GM21367 (cell line): ENCODE measurements at regions not wholly inside any gene's neighbourhood (a gene's known extent, or its start where the extent isn't known, plus 50 kb on each side); places are given as distances from the start of the nearest gene placed in this dataset.

Experiments used
- ATAC-seq: cut with Tn5 transposase; IDR thresholded peaks from one replicate; pipeline ENCODE4 v1.9.1; 2021; ENCODE audit not compliant: unreplicated experiment

DNA sequence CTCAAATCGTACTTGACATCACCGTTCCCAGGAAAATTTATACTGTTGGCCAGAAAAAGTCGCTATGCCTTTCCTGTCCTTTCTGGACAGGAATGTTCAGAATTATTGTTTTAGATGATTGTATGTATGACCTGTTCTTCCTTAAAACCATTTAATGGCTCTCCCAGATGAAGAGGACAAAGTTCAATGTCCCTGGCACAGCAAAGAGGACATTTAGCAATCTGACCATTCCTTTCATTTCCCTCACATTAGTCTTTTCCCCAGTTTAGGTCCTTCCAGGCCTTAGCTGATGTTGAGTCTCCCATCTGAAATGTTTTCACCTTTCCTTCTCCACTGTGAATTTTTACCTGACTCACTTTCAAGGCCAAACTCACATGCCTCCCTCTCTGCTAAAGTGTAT, 938.9 kb downstream of the CDH11 start:
- ATAC-seq = no peak

- no peak for ATAC-seq
Observed at GRCh38 chr16:64181271-64181925, 940.5 kb downstream of the CDH11 start.

DNA sequence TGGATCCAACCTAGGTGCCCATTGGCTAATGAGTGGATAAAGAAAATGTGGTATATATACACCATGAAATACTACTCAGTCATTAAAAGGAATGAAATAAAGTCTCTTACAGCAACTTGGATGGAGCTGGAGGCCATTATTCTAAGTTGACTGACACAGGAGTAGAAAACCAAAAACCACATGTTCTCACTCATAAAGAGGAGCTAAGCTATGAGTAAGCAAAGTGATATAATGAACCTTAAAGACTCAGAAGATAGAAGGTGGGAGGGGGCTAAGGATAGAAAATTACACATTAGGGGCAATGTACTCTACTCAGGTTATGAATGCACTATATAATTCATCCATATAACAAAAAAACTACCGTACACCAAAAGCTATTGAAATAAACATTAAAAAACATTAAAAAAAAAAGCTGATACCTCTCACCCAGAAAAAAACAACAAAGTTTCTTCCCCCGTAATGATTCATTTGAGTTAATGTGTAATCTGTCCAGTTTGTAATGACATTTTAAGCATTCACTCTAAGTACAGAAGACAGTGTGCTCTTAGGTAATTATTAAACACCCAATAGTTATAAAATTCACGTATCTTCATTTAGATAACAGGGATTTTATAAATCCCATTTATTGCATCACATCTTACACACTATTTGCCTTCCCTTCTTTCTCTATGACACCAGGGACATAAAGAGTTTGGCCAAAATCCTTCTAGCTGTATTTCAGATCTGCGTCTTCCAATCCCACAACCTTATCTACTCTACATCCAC, 941.5 kb downstream of the CDH11 start:
- no peak for ATAC-seq

- no peak for ATAC-seq
Observed at GRCh38 chr16:64174327-64174726, 947.5 kb downstream of the CDH11 start.

DNA sequence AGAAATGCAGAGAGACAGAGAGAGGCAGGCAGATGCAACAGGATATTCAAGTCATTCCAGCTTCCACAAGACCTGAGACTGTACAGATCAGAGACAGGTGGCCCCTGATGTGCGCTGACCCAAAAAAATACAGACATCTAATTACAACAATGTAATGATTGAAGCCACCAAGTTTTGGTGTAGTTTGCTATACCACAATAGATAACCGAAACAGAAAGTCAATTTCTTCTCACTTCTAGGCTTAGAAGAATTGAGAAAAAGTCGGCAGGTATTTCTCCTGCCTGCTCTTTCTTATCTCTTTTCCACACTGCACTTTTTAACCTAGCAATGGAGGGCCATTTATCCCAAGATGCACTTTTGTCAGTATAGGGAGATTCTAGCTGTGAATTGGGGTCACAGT, 949.2 kb downstream of the CDH11 start:
- ATAC-seq = no peak

GRCh38 chr16:64172226-64172625, 949.6 kb downstream of the CDH11 start:
- ATAC-seq = no peak

DNA sequence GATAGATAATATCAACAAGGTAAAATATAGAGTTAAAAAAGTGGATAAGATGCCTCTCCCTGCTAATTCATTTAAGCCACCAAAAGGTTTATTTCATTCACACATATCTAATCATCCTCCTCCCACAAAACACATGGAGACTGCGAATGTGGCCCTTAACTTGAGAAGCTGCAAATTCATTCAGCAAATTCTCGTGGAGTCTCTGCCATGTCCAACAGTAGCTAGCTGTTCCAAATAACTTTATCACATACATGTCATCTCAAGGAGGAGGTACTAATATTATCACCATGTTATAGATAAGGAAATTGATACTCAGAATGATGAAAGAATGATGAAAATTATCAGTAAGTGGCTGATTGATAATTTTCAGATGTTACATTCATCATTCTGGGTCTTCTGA, 950.2 kb downstream of the CDH11 start:
- no peak for ATAC-seq

DNA sequence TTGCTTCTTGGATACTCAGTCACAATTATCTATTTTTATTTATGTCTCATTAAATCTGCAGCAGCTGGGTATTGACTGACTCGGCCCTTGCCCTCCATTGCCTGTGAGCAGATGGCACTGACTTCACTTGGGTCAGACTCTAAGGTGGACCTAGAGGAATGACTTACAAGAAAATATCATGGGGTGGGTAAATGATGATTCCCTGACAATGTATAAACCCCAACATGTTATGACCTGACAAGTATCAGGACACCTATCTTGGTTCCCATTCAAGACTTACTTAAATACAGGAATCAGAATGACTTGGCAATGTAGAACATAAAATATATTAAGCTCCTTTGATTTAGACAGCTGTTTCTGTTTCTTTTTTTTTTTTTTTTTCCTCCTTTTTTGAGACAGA, 953.5 kb downstream of the CDH11 start:
- ATAC-seq = no peak

DNA sequence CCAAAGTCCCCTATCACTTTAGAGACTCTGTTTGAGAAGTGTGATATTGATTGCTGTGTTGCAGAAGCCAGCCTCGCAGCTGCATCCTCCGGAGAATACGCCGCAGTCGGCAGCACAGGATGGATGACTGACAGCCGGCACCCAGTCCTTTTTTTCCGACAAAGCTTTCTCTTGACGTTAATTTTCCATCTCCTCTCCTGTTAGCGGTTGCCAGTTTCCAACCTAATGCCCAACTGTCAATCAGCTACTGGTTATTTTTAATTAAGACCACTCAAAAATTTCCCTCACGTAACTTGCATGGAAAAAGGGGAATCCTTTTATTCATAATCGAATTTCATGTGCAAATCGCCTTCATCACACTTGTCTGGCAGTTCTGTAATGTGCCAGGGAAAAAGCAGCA, 953.9 kb downstream of the CDH11 start:
- no peak for ATAC-seq

DNA sequence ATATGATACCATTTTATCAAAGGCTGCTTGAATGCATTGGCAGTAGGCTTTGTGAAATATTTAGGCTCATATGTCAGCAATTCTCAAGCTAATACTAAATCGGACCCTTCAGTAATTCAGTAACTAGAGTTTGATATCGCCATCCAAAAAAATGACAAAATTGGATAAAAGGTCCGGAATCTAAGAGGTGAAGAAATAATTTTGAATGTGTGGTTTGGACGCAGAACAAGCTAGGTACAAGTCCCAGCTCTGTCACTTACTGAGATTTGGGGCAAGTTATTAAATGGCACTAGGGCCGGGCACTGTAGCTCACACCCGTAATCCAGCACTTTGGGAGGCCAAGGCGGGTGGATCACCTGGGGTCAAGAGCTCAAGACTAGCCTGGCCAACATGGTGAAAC, 956.5 kb downstream of the CDH11 start:
- no peak for ATAC-seq

DNA sequence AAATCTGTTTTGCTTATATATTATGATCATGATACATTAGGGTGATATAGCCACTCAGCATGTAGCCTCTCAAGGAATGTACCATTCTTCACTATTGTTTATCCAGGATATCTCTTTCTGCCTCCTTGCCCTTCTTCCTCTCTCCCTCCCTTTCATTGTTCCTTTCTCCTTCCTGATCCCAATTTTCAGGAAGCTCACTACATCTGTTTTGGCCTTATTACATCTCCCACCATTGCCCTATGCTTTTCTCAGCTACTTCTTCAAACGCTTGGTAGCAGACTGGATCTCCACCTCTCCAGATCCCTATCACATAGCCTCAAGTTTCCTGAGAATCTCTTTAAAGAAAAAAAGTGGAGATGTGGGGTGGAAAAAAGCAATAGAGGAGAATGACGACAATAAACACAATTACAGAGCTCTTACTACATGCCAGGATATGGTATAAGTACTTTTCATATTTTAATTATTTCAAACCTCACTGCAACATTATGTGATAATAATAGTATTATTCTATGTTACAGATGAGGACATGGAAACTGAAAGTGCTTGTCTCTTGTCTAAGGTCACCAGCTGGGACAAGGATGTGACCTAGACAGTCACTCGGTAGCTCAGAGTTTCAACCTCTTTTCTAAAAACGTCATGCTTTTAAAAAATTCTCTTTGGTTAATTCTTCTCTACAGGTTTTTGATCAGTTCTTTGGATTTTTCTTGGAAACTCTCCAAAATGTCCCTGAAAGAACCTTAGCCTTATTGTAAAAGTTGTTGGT, 959.1 kb downstream of the CDH11 start:
- ATAC-seq = no peak

GRCh38 chr16:64159976-64160375, 961.9 kb downstream of the CDH11 start:
- ATAC-seq = no peak

GRCh38 chr16:64158941-64159588, 962.8 kb downstream of the CDH11 start:
- no peak for ATAC-seq

GRCh38 chr16:64153718-64154117, 968.1 kb downstream of the CDH11 start:
- ATAC-seq = no peak

GRCh38 chr16:64151990-64152767, 969.7 kb downstream of the CDH11 start:
- no peak for ATAC-seq

- no peak for ATAC-seq
Observed at GRCh38 chr16:64150193-64150592, 971.7 kb downstream of the CDH11 start.

DNA sequence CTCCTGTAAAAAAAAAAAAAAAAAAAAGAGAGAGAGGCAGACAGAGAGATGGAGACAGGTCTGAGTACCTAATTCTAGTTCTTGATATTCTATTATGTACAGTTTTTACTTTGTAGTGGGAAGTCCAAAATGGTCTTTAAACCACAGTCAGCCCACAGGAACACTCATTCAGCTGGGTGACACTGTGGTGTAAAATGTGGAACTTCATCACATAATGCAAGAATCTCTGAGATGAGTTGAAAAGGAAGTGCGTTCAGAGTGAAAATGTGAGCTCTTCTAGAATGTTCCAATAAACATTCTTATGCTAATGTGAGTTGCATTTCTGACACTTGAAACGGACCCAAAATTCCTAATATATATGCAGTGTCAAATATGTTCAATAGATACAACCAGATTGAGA, 972.1 kb downstream of the CDH11 start:
- no peak for ATAC-seq

DNA sequence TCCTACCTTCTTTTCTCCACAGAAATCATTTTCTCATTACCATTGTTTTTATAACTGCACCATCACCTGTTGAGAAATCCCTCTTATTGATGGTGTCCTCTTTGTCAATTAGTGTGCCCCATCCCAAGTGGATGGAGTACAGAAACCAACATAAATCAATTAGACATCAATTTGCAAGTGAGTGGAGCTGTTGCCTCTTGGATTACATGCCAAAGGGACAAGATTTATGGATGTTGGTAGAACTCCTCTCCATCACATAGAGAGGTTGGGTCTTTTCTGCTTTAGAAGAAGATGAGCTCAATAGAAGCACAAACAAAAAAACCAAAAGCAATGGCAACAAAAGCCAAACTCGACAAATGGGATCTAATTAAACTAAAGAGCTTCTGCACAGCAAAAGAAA, 973.5 kb downstream of the CDH11 start:
- no peak for ATAC-seq

DNA sequence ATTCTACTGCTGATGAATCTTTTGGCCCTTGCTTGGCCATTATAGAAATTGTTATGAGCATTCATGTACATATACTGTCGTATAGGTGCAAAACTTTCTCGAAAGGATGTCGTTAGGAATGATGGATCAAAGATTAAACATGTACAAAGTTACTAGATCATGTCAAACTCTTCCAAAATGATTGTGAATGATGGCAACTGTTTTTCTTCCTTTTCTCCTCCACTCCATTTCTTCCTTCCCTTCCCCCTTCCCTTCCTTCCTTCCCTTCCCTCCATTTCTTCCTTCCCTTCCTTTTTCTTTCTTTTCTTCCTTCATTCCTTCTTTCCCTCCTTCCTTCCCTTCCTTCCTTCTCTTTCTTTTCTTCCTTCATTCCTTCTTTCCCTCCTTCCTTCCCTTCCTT, 973.9 kb downstream of the CDH11 start:
- ATAC-seq = no peak

DNA sequence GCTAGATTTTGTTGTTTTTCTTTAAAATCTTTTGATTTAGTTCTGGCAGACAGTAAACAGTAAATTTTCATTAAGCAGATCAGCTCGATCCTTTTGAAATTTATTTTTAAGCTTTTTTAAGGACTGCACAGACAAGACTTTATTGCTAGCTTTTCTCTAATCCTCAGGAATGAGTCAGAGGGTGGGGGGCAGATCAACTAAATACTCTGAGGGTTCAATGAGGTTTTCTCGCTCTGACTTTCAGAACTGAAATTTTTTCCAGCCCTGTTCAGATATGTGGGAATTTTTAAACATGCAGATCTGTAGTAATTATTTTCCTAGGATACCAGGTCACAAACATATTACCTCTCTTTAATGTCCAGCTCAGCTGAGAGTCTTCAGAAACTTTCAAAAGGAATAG, 977.2 kb downstream of the CDH11 start:
- no peak for ATAC-seq

DNA sequence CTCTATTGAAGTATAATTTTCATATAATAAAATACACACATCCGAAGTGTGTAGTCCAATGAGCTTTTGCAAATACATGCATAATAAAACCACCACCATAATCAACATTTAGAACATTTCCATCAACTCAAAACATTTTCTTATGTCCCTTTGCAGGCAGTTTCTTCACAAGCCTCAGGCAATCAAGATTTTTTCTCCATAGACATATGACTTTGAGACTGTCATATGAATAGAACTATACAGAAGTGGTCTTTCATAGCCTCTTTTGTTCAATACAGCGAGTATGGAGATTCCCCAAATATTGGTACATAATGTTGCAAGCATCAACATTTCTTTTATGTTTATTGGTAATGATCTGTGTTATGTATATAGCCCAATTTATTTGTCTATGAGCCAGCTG, 983.2 kb downstream of the CDH11 start:
- ATAC-seq = no peak
